ENCODE measurements at regions not wholly inside any gene's neighbourhood (a gene's known extent, or its start where the extent isn't known, plus 50 kb on each side); places are given as distances from the start of the nearest gene placed in this dataset.

GRCh38 chr13:29905845-29906244 is 55.4 kb upstream of the UBL3 start:
- no peak for TF ChIP-seq EP300 (IDR thresholded peaks at IDR 0.05; ENCODE audit: borderline replicate concordance in 1 of 2, low read depth in 2 of 2, low read length in 2 of 2)
- TF ChIP-seq, protein P1, sequence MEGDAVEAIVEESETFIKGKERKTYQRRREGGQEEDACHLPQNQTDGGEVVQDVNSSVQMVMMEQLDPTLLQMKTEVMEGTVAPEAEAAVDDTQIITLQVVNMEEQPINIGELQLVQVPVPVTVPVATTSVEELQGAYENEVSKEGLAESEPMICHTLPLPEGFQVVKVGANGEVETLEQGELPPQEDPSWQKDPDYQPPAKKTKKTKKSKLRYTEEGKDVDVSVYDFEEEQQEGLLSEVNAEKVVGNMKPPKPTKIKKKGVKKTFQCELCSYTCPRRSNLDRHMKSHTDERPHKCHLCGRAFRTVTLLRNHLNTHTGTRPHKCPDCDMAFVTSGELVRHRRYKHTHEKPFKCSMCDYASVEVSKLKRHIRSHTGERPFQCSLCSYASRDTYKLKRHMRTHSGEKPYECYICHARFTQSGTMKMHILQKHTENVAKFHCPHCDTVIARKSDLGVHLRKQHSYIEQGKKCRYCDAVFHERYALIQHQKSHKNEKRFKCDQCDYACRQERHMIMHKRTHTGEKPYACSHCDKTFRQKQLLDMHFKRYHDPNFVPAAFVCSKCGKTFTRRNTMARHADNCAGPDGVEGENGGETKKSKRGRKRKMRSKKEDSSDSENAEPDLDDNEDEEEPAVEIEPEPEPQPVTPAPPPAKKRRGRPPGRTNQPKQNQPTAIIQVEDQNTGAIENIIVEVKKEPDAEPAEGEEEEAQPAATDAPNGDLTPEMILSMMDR (IDR thresholded peaks at IDR 0.05; ENCODE audit: control extremely low read depth in 1 of 3, insufficient read depth in 1 of 3, low read depth in 1 of 3, low read length in 3 of 3), result no peak
